ENCODE measurements at regions not wholly inside any gene's neighbourhood (a gene's known extent, or its start where the extent isn't known, plus 50 kb on each side); places are given as distances from the start of the nearest gene placed in this dataset.

DNA sequence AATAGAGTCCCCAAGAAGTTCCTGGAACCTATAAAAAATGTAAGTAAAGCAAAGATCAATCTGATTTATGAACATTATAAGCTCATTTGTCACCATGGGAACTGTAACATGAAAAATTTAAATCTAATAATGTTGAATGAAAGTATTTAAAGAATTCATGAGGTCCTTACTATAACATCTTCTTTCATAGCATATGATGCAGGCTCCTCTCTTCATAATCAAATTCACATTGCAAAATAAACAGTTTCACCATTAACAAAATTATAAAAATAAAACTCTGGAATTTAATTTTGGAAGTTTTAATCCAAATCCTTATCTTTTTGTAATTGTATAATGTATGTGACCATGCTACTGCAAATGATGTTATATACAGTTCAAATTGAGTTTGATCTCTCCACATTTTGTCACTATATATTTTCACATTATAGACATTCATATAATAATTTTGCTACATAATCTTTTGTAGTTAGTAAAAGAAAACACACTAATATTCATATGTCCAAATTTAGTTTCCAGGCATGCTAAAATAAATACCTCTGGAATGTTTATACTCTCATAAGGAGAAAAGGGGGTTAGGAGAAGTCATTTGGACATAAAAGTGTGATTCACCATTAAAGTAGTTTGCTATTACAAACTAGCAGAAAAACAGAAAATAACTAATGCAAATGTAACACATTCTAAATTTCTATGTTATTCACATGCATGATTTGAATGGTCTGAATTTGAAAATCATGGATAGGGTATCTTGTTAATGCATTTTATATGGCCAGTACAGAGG is 954.1 kb downstream of the DSC3 start:
- no peak for TF ChIP-seq POLR2A (IDR thresholded peaks at IDR 0.05; ENCODE audit: low read depth, low read length)
- TF ChIP-seq, protein P1, sequence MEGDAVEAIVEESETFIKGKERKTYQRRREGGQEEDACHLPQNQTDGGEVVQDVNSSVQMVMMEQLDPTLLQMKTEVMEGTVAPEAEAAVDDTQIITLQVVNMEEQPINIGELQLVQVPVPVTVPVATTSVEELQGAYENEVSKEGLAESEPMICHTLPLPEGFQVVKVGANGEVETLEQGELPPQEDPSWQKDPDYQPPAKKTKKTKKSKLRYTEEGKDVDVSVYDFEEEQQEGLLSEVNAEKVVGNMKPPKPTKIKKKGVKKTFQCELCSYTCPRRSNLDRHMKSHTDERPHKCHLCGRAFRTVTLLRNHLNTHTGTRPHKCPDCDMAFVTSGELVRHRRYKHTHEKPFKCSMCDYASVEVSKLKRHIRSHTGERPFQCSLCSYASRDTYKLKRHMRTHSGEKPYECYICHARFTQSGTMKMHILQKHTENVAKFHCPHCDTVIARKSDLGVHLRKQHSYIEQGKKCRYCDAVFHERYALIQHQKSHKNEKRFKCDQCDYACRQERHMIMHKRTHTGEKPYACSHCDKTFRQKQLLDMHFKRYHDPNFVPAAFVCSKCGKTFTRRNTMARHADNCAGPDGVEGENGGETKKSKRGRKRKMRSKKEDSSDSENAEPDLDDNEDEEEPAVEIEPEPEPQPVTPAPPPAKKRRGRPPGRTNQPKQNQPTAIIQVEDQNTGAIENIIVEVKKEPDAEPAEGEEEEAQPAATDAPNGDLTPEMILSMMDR (IDR thresholded peaks at IDR 0.05 in 2 of 3, conservative IDR thresholded peaks at IDR 0.05 in 1 of 3; ENCODE audit: control insufficient read depth in 2 of 3, extremely low read depth in 1 of 3, insufficient read depth in 1 of 3, low read depth in 3 of 3, low read length in 3 of 3): no peak
- TF ChIP-seq SMC3 (IDR thresholded peaks at IDR 0.05; ENCODE audit: borderline replicate concordance, low read length): no peak
- no peak for TF ChIP-seq EGR1 (IDR thresholded peaks at IDR 0.05; ENCODE audit: borderline replicate concordance in 1 of 2, low read depth in 2 of 2, low read length in 2 of 2)
- TF ChIP-seq FOS (IDR thresholded peaks at IDR 0.05; ENCODE audit: borderline replicate concordance, extremely low read depth, insufficient read length): no peak
- TF ChIP-seq, protein P2, sequence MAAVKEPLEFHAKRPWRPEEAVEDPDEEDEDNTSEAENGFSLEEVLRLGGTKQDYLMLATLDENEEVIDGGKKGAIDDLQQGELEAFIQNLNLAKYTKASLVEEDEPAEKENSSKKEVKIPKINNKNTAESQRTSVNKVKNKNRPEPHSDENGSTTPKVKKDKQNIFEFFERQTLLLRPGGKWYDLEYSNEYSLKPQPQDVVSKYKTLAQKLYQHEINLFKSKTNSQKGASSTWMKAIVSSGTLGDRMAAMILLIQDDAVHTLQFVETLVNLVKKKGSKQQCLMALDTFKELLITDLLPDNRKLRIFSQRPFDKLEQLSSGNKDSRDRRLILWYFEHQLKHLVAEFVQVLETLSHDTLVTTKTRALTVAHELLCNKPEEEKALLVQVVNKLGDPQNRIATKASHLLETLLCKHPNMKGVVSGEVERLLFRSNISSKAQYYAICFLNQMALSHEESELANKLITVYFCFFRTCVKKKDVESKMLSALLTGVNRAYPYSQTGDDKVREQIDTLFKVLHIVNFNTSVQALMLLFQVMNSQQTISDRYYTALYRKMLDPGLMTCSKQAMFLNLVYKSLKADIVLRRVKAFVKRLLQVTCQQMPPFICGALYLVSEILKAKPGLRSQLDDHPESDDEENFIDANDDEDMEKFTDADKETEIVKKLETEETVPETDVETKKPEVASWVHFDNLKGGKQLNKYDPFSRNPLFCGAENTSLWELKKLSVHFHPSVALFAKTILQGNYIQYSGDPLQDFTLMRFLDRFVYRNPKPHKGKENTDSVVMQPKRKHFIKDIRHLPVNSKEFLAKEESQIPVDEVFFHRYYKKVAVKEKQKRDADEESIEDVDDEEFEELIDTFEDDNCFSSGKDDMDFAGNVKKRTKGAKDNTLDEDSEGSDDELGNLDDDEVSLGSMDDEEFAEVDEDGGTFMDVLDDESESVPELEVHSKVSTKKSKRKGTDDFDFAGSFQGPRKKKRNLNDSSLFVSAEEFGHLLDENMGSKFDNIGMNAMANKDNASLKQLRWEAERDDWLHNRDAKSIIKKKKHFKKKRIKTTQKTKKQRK (IDR thresholded peaks at IDR 0.05; ENCODE audit: low read depth, low read length): no peak
- no peak for TF ChIP-seq FOXK2 (IDR thresholded peaks at IDR 0.05)
- TF ChIP-seq JUNB (IDR thresholded peaks at IDR 0.05): no peak
- no peak for TF ChIP-seq BHLHE40 (IDR thresholded peaks at IDR 0.05; ENCODE audit: borderline replicate concordance in 1 of 2, low read depth in 2 of 2, low read length in 1 of 2)
